ENCODE measurements at regions not wholly inside any gene's neighbourhood (a gene's known extent, or its start where the extent isn't known, plus 50 kb on each side); places are given as distances from the start of the nearest gene placed in this dataset.

- no peak for TF ChIP-seq CTCF (IDR thresholded peaks at IDR 0.05)
Measured at GRCh38 chr11:19430346-19430745, 189.6 kb upstream of the E2F8 start.

GRCh38 chr11:19429108-19429760, 188.5 kb upstream of the E2F8 start:
- TF ChIP-seq CTCF (IDR thresholded peaks at IDR 0.05): no peak

- no peak for TF ChIP-seq CTCF (IDR thresholded peaks at IDR 0.05)
Measured at GRCh38 chr11:19428206-19429002, 187.7 kb upstream of the E2F8 start.

- TF ChIP-seq CTCF (IDR thresholded peaks at IDR 0.05): no peak
Measured at GRCh38 chr11:19426756-19427403, 186.1 kb upstream of the E2F8 start.

- TF ChIP-seq CTCF (IDR thresholded peaks at IDR 0.05): no peak
Measured at GRCh38 chr11:19426011-19426755, 185.4 kb upstream of the E2F8 start.

- TF ChIP-seq CTCF (IDR thresholded peaks at IDR 0.05): no peak
Measured at GRCh38 chr11:19422276-19422675, 181.5 kb upstream of the E2F8 start.

- TF ChIP-seq CTCF (IDR thresholded peaks at IDR 0.05): no peak
Measured at GRCh38 chr11:19420868-19421533, 180.3 kb upstream of the E2F8 start.

Measured in LNCAP (cell line).